GM19468 (cell line): ENCODE measurements at regions not wholly inside any gene's neighbourhood (a gene's known extent, or its start where the extent isn't known, plus 50 kb on each side); places are given as distances from the start of the nearest gene placed in this dataset.

Source experiments
- ATAC-seq: cut with Tn5 transposase; IDR thresholded peaks from one replicate; pipeline ENCODE4 v1.9.1; 2021; ENCODE audit warnings: mild to moderate bottlenecking, moderate library complexity, moderate number of reproducible peaks; ENCODE audit not compliant: unreplicated experiment; ENCODE audit errors: extremely low read depth

- ATAC-seq: no peak
Measured at GRCh38 chr2:3958969-3959368, 255.6 kb downstream of the DCDC2C start.

GRCh38 chr2:3959372-3959771 is 256.0 kb downstream of the DCDC2C start:
- ATAC-seq: no peak

GRCh38 chr2:3960106-3960505 is 256.7 kb downstream of the DCDC2C start:
- ATAC-seq: no peak

- no peak for ATAC-seq
Measured at GRCh38 chr2:3962719-3963118, 259.3 kb downstream of the DCDC2C start.

GRCh38 chr2:3965211-3965610 is 261.8 kb downstream of the DCDC2C start:
- ATAC-seq: no peak

- ATAC-seq: no peak
Measured at GRCh38 chr2:3965953-3966352, 262.6 kb downstream of the DCDC2C start.

- ATAC-seq: no peak
Measured at GRCh38 chr2:3966470-3966869, 263.1 kb downstream of the DCDC2C start.

GRCh38 chr2:3968736-3969135 is 265.4 kb downstream of the DCDC2C start:
- no peak for ATAC-seq

GRCh38 chr2:3970791-3971651 is 267.6 kb downstream of the DCDC2C start:
- ATAC-seq: no peak

GRCh38 chr2:3971652-3972192 is 268.3 kb downstream of the DCDC2C start:
- ATAC-seq: no peak

GRCh38 chr2:3972377-3972776 is 269.0 kb downstream of the DCDC2C start:
- ATAC-seq: no peak

- ATAC-seq: no peak
Measured at GRCh38 chr2:3974765-3975164, 271.4 kb downstream of the DCDC2C start.

- ATAC-seq: no peak
Measured at GRCh38 chr2:3981446-3981987, 278.1 kb downstream of the DCDC2C start.

- ATAC-seq: no peak
Measured at GRCh38 chr2:3982160-3982559, 278.8 kb downstream of the DCDC2C start.

GRCh38 chr2:3986063-3986462 is 282.7 kb downstream of the DCDC2C start:
- ATAC-seq: no peak

- ATAC-seq: no peak
Measured at GRCh38 chr2:3986530-3987258, 283.3 kb downstream of the DCDC2C start.

GRCh38 chr2:4002841-4003403 is 299.5 kb downstream of the DCDC2C start:
- ATAC-seq: no peak

- no peak for ATAC-seq
Measured at GRCh38 chr2:4012197-4012596, 308.8 kb downstream of the DCDC2C start.

GRCh38 chr2:4018535-4018934 is 315.2 kb downstream of the DCDC2C start:
- ATAC-seq: no peak

- no peak for ATAC-seq
Measured at GRCh38 chr2:4020153-4020552, 316.8 kb downstream of the DCDC2C start.

- ATAC-seq: no peak
Measured at GRCh38 chr2:4020649-4021048, 317.3 kb downstream of the DCDC2C start.
